ENCODE measurements at regions not wholly inside any gene's neighbourhood (a gene's known extent, or its start where the extent isn't known, plus 50 kb on each side); places are given as distances from the start of the nearest gene placed in this dataset.

DNA sequence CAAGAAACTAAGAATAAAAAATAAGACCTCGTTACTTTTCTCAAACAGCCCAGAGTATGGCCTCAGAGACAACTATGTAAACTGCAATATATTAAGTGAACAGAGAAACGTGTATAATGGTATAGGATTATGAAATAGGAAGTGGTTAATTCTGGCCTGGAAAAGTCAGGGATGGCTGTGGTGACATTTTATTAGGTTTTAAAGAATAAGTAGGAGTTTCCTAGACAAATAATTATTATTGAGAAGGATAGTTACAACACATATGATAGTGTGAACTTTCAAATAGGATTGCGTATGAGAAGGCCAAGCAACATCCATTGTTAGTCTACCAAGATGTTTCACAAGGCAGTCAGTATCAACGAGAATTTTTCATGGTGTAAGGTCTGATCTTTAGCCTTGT, 244.1 kb downstream of the LPIN1 start:
- ATAC-seq: no peak

DNA sequence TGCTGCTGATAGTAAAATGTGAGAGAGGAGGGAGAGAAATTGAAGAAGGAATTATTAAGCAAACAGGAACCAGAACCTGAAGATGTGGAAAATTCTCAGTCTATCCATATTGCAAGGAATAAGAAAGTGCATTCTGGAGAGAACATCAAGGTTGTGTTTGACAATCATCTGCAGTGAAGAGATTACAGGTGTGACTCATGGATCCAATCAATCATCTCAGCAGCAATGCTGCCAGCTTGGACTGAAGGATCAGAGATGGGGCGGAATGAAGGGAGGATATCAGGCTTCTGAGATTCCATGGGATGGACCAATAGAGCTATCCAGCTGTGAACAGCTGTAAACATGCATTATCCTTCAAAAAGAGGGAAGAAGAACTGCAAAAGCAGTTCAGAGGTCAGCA, 247.3 kb downstream of the LPIN1 start:
- ChIA-PET POLR2A (interaction anchor here (0.6 kb wide), 1 partner anchor 9 kb away, joined by 3 read pairs; no protein-coding TSS in a partner anchor), CTCF (no interaction called here)
- Mint-ChIP-seq H3K4me1 (ENCODE audit: low read depth) (peaks cover 10% of the 10 kb centered on the region), H3K27me3 (peaks cover 19% of the 10 kb centered on the region), H3K9me3 (peaks cover 12% of the 10 kb centered on the region), H3K4me3 (no peak overlapping the region), H3K36me3 (ENCODE audit: low read depth) (no peaks in the 10 kb centered on the region), H3K27ac (no peak overlapping the region)
- intact Hi-C loops (cut with micrococcal nuclease): no loop called here
- TF ChIP-seq, protein P1, sequence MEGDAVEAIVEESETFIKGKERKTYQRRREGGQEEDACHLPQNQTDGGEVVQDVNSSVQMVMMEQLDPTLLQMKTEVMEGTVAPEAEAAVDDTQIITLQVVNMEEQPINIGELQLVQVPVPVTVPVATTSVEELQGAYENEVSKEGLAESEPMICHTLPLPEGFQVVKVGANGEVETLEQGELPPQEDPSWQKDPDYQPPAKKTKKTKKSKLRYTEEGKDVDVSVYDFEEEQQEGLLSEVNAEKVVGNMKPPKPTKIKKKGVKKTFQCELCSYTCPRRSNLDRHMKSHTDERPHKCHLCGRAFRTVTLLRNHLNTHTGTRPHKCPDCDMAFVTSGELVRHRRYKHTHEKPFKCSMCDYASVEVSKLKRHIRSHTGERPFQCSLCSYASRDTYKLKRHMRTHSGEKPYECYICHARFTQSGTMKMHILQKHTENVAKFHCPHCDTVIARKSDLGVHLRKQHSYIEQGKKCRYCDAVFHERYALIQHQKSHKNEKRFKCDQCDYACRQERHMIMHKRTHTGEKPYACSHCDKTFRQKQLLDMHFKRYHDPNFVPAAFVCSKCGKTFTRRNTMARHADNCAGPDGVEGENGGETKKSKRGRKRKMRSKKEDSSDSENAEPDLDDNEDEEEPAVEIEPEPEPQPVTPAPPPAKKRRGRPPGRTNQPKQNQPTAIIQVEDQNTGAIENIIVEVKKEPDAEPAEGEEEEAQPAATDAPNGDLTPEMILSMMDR (IDR thresholded peaks at IDR 0.05): no peak
- DNase-seq (no peak), ATAC-seq (no peak)

More for the DNA sequence above, 244.1 kb downstream of the LPIN1 start:
- intact Hi-C loops (cut with micrococcal nuclease): no loop called here
- POLR2A ChIA-PET: no interaction called here
- CTCF ChIA-PET: interaction anchor here (1.0 kb wide), 1 partner anchor 15 kb away, joined by 4 read pairs; no protein-coding TSS in a partner anchor
- Mint-ChIP-seq H3K27me3 (peaks cover 12% of the 10 kb centered on the region), H3K9me3 (peaks cover 7% of the 10 kb centered on the region), H3K27ac (no peak overlapping the region), H3K4me3 (no peak overlapping the region), H3K4me1 (ENCODE audit: low read depth) (no peaks in the 10 kb centered on the region), H3K36me3 (ENCODE audit: low read depth) (no peaks in the 10 kb centered on the region)
- no peak for DNase-seq
- TF ChIP-seq, protein P1 (IDR thresholded peaks at IDR 0.05): no peak

DNA sequence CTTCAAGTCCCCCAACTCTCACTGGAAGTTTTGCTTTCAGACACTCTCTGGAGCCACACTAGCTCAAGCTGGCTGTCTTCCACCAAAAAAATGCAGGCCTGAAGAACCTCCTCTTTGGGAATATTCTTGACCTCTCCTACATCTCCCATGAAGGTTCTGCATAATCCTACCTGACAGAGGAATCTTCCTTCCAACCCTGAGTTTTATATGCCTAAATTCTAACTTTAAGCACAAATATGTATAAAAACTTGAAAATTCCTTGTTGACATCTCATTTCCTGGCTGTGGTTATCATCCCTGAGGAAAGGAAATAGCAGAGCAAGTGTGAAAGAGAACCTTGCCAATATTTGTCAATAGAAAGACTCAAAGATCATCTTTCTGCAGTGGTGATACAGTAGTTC, 249.0 kb downstream of the LPIN1 start:
- ATAC-seq (no peak), DNase-seq (no peak)
- H3K4me1 Mint-ChIP-seq (ENCODE audit: low read depth): peaks cover 10% of the 10 kb centered on the region
- POLR2A ChIA-PET: no interaction called here
- no peaks in the 10 kb centered on the region for H3K36me3 Mint-ChIP-seq (ENCODE audit: low read depth)
- TF ChIP-seq, protein P1 (IDR thresholded peaks at IDR 0.05): no peak
- H3K9me3 Mint-ChIP-seq: peaks cover 12% of the 10 kb centered on the region
- intact Hi-C loops (cut with micrococcal nuclease): no loop called here
- no peak overlapping the region for H3K27ac Mint-ChIP-seq
- CTCF ChIA-PET: no interaction called here
- H3K4me3 Mint-ChIP-seq: no peak overlapping the region
- H3K27me3 Mint-ChIP-seq: peaks cover 25% of the 10 kb centered on the region

DNA sequence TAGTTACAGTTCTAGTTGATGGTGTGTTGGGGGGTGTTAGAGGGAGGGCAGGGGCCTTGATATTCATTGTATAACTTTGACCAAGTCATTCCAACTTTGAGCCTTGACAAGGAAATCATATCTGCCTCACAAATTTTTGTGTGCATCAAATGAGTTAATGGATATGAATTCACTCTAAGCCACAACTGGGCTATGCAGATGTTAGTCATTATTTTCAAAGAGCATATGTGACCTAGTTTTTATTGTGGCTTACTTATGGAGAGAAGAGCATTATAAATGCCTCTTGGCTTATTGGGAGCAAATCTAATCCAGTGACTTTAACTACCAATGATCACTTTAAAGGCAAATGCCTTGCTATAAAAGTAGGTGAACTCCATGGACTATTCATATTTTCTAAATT, 250.2 kb downstream of the LPIN1 start:
- DNase-seq (no peak), ATAC-seq (no peak)
- Mint-ChIP-seq H3K36me3 (ENCODE audit: low read depth) (no peaks in the 10 kb centered on the region), H3K4me3 (no peak overlapping the region), H3K9me3 (peaks cover 12% of the 10 kb centered on the region), H3K27me3 (peaks cover 32% of the 10 kb centered on the region), H3K27ac (no peak overlapping the region), H3K4me1 (ENCODE audit: low read depth) (peaks cover 10% of the 10 kb centered on the region)
- TF ChIP-seq, protein P1 (IDR thresholded peaks at IDR 0.05): no peak
- ChIA-PET CTCF (no interaction called here), POLR2A (no interaction called here)
- intact Hi-C loops (cut with micrococcal nuclease): no loop called here

DNA sequence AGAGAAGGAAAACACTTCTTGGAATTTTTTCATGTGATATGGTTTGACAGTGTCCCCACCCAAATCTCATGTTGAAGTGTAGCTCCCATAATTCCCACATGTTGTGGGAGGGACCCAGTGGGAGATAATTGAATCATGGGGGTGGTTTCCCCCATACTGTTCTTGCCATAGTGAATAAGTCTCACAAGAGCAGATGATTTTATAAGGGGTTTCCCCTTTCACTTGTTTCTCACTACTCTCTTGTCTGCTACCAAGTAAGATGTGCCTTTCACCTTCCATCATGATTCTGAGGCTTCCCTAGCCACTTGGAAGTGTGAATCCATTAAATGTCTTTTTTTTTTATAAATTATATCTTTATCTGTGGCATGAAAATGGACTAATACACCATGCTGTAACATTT, 250.7 kb downstream of the LPIN1 start:
- ChIA-PET CTCF (no interaction called here), POLR2A (no interaction called here)
- Mint-ChIP-seq H3K9me3 (peaks cover 12% of the 10 kb centered on the region), H3K27me3 (peaks cover 36% of the 10 kb centered on the region), H3K36me3 (ENCODE audit: low read depth) (no peaks in the 10 kb centered on the region), H3K27ac (no peak overlapping the region), H3K4me1 (ENCODE audit: low read depth) (peaks cover 10% of the 10 kb centered on the region), H3K4me3 (no peak overlapping the region)
- TF ChIP-seq, protein P1 (IDR thresholded peaks at IDR 0.05): no peak
- ATAC-seq (peak; percentile 53), DNase-seq (no peak)
- intact Hi-C loops (cut with micrococcal nuclease): no loop called here

Data from activated CD8-positive, alpha-beta T cell treated with anti-CD3 and anti-CD28 coated beads for 36 hours (primary cell).